A673 (cell line): ENCODE measurements at regions not wholly inside any gene's neighbourhood (a gene's known extent, or its start where the extent isn't known, plus 50 kb on each side); places are given as distances from the start of the nearest gene placed in this dataset.

Experiments
- CTCF ChIP-seq: fragments of 300-800, 200-600 bp; sonication (generic); conservative IDR thresholded peaks from 2 replicates; pipeline ENCODE4 v1.5.1; 2017; ENCODE audit warnings: low read depth, mild to moderate bottlenecking, antibody characterized with exemption, low read length, moderate library complexity, mixed read lengths
- EZH2 ChIP-seq: fragments of 200-600 bp; sonication (generic); IDR thresholded peaks from 2 replicates; pipeline ENCODE4 v1.6.1; 2017; ENCODE audit warnings: borderline replicate concordance, low read depth, mild to moderate bottlenecking, mixed read lengths, antibody characterized with exemption, low read length; ENCODE audit not compliant: poor library complexity, severe bottlenecking

- TF ChIP-seq CTCF (no peak), EZH2 (no peak)
Measured at GRCh38 chr11:128158860-128159259, 428.5 kb downstream of the ETS1 start.
